NCI-H82 treated with DMSO at 0.1 percent for 48 hours (cell line): ENCODE measurements at regions not wholly inside any gene's neighbourhood (a gene's known extent, or its start where the extent isn't known, plus 50 kb on each side); places are given as distances from the start of the nearest gene placed in this dataset.

Experiments
- DNase-seq: peaks from one replicate; lab custom pipeline; 2025; ENCODE audit not compliant: unreplicated experiment; lab: John Stamatoyannopoulos, UW

DNA sequence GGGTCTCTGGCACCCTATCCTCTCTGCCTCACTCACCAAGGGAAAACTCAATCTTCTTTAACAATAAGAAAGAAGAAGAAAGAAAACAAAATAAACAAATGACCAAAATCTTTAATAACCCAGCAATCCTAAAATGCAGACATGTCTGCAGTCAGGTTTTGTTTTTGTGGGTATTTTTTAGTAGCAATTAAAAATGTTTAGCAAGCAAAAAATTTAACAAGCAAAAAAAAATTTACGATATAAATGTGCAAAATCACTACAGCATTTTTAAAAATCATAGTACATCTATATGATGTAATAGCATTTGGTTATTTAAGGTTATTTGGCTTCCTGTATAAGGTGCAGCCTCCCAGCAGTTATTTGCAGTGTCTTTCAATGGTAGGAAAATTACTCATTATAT, 151.3 kb upstream of the MAP3K1 start:
- no peak for DNase-seq

- no peak for DNase-seq
These were observed 151.8 kb upstream of the MAP3K1 start for GRCh38 chr5:56663523-56663922.

- no peak for DNase-seq
These were observed 152.5 kb upstream of the MAP3K1 start for GRCh38 chr5:56662893-56663292.

DNA sequence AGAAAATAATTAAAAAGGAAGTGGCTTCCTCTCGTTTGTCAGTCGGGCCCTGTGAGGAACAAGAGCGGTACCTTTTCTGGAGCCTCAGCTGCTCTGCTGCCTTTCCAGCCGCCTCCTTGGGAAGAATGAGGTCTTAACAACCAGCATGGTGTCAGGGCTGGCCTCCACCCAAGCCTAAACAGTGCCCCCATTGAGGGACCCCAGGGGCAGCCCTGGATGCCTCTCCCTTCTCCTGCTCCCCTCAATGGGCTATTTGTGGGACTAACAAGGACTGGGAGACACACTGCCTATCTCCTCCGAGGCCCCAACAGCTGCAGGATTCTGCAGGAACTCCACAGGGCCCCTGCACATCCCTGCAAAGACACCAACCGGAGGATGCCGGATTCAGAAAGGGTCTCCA, 155.4 kb upstream of the MAP3K1 start:
- no peak for DNase-seq

DNA sequence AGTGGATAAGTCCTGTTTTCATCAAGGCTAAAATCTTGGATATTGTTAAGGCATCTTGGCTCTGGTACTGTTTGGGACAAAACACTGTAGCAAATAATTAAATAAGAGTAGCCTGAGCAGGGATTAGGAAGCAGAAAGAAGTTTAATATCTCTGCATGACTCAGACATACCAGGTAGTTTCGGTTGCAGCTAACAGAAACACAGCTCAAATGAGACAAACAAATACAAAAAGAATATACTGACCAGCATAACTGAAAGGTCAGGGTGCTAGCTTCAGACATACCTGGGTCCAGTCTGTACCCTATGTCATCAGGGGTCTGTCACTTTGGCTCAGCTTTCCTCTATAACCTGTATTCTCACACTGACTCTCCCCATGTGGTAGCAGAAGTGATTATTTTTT, 156.4 kb upstream of the MAP3K1 start:
- DNase-seq, result no peak

GRCh38 chr5:56656846-56657726, 158.3 kb upstream of the MAP3K1 start:
- no peak for DNase-seq

DNA sequence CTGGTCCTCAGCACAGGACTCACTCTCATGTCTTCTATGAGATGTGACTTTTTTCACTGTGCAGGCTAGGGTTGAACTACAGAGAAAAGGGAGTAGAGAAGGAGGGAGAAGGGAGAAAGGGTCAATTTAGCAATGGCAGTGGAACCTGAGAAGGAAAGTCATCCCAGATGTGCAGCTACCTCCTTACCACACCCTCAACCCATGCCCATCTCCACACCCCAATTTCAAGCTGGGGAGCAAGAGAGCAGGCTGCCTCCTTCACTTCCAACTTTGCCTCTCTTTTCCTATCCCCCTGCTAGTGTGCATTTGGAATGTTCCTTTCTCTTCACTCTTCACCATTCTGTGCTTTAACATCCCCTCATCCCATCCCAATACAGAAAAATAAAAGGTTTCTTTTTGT, 163.5 kb upstream of the MAP3K1 start:
- DNase-seq, result no peak

DNA sequence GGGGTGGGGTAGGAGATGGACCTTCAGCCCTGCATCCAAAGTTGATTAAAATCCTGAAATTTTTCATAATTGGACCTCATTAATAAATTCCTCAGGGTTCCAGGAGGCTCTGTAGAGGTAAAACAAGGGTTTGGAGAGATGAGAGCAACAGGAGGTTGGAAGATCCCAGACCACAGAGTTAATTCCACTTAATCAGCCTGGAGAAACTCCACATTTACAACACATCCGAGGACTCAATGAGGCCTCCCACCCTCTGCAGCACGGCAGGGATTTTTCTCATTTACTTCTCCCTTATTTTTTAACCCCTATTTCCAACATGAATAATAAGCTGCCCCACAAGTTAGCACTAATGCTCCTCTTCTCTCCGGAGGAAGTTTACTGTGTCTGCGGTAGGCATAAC, 165.0 kb upstream of the MAP3K1 start:
- DNase-seq, result no peak

GRCh38 chr5:56649569-56649968, 165.8 kb upstream of the MAP3K1 start:
- DNase-seq, result no peak

DNA sequence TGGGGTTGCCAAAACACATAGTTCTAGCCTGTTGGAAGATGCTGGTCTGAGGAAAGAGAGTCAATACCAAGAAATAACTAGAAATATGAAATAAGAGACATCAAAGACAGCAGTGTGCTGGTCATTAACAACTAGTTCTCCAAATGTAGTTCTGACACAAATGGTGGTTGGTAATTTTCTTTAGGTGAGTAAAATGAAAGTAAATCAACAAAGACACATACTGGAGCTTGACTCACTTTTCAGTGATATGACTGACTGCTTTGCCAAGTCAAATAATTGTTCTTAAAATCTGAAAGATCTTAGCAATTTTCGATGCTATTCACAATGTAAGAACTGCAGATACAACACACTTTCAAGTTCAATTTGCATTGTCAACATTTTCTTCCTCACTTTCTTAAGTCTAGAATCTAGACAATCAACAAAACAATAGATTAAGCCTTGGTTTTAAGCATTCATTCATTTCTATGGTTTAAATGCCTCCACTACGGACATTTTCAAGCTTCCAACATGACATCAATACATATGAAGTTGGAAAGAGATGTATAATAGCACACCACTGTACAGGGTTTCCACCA, 166.8 kb upstream of the MAP3K1 start:
- no peak for DNase-seq

DNA sequence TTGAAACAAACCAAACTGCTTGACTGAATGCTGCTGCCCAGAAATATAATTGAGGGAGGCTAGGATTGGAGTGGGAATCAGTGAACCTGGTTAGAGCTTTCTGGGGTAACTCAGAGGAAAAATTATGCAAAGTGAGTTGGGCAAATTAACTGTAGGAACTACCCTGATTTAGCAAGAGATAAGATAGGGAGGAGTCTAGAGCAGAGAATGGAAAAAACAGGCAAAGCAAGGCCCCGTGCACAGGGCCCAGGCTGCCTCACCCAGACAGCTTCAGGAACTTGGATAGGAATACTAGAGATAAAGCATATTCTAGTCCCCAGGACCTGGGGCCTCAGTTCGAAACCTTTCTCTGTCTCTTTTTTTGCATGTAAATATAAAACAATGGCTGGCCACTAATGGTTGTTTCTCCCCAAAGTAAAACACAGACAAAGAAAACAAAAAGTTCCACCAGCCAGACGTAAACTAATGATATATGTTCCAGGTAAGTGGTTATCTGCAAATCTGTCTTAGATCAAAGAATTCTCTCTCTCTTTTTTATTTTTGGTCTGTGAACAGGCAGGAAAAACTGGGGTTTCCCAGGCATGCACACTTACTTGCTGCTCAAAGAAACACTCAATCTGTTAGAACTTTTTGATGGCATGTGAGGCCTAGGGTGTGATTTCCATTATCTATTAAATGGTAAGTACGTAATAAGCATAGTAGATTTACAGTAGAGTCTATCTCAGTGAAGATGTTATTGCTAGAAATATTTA, 168.1 kb upstream of the MAP3K1 start:
- no peak for DNase-seq

GRCh38 chr5:56641635-56642260, 173.6 kb upstream of the MAP3K1 start:
- no peak for DNase-seq

GRCh38 chr5:56640763-56641406, 174.5 kb upstream of the MAP3K1 start:
- no peak for DNase-seq

- no peak for DNase-seq
These were observed 175.9 kb upstream of the MAP3K1 start for GRCh38 chr5:56639476-56639875.

DNA sequence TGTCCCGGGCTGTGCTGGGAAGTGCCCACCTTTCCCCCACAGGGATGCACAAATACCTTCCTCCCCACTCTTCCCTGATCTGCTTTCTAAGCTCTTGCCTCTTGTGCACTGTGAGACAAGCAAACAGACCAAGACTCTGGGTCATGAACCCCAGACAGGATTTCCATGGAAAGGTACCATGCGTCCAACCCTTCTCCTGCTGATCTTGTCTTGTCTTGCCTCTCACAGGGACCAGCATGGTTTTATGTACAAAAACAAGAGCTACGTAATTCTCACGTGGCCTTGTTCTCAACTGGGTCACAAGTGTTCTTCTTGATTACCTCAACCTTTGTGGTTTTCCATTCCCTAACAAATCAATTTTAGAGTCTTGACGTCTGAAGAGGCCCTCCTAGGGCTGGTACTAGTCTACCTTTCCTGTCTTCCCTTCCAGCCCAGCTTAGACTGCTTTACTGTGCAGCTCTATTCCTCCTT, 176.5 kb upstream of the MAP3K1 start:
- DNase-seq, result no peak

DNA sequence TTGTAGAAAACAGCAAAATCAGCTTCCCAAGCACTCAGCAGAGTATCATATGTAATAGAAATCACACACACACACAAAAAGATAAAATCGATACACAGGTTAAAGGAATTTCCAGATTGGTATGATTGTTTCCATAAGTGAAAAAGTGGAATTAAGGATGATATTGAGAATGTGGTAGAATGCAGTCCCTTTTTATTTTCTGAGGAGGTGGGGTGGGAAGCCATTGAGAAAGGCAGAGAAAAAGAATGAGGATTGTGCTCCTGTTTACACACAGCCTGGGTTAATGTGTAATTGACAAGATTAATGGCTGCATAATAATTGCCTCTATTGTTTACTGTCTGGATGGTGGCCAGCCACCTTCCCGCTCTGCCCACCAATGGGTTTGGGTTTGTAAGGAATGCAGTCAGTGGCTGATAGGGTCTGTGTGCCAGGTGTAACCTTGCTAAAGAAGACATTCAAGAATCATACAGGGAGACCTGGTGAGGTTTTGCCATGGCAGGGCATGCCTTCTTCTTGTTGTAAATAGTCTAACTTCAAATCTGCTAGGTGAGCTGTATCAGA, 177.2 kb upstream of the MAP3K1 start:
- no peak for DNase-seq

DNA sequence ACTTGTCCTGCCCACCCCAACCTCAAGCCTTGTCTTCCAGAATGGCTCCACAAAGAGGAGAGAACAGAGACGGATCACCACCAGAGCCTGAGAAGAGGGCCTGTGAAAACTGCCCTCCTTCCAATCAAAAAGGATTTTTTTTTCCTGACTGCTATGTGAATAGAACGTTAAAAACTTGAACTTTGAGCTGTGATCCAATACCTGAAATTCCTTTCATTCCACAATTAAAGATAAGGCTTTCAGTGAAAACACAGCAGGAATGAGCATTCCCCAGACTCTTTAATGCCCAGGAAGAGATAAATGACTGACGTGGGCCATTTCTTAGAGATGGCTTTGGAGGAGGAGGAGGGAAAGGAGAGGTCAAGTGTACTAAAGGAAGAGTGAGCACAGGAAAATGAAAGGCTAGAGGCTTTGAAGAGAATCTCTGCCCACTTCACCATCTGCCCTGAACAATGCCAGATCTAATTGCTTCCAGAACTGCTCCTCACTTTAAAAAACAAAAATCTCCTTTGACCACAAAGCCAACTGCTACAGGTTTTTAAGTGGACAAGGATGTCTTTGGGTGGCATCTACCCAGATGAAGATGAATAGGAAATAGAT, 177.9 kb upstream of the MAP3K1 start:
- no peak for DNase-seq

- DNase-seq, result no peak
These were observed 181.4 kb upstream of the MAP3K1 start for GRCh38 chr5:56633950-56634349.

DNA sequence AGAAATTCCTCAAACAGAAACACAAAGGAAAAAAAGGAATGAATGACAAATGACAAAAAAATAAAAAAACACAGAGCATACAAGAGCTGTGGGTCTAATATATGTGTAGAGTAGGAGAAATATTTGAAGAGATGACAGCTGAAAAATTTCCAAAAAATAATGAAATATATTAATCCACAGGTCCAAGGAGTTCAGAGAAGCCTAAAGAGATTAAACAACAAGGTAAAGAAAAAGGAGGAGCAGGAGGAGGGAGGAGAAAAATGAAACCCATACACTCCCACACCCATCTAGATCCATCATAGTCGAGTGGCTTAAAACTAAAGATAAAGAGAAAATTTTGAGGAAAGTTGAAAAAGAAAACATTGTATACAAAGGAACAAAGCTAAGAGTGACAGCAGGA, 182.4 kb upstream of the MAP3K1 start:
- no peak for DNase-seq

DNA sequence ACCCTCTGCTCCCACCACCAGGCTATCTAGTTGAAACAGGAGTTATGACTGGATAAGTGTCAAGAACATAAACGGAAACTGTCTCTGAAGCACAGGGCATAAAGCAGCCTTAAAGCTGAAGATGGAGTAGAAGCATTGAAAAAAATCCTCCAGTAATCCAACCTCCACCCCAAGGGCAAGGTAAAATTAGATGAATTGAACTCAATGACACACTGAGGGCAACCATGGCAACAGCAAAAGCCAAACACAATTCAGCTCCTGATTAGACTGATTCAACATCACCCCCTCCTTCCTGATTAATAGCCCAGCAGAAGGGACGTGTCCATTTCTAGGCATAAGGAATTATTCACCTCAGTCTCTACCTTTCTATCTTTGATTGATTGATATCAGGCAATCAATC, 183.2 kb upstream of the MAP3K1 start:
- no peak for DNase-seq
